Osteoblast (primary cell): ENCODE measurements at regions not wholly inside any gene's neighbourhood (a gene's known extent, or its start where the extent isn't known, plus 50 kb on each side); places are given as distances from the start of the nearest gene placed in this dataset.

Experiments
- DNase-seq: peaks from one replicate; pipeline ENCODE4 v3.0.0; 2011; ENCODE audit warnings: low spot score, mixed read lengths; ENCODE audit not compliant: insufficient read length; ENCODE audit errors: missing footprints
- H2AFZ ChIP-seq: 2 replicates; pipeline ENCODE4 v1.6.0; 2011; ENCODE audit warnings: mild to moderate bottlenecking, low read length
- H3K27ac ChIP-seq: 2 replicates; pipeline ENCODE4 v1.5.1; 2011; ENCODE audit warnings: mild to moderate bottlenecking, low read depth, low read length, moderate library complexity
- H3K27me3 ChIP-seq: 2 replicates; pipeline ENCODE4 v1.6.0; 2012; ENCODE audit warnings: mild to moderate bottlenecking, control low read depth, inconsistent platforms, low read length, moderate library complexity; ENCODE audit not compliant: insufficient read depth
- H3K36me3 ChIP-seq: 2 replicates; pipeline ENCODE4 v1.5.1; 2011; ENCODE audit warnings: mild to moderate bottlenecking, low read length, control low read depth, moderate library complexity; ENCODE audit not compliant: insufficient read depth
- H3K4me1 ChIP-seq: 2 replicates; pipeline ENCODE4 v1.5.1; 2011; ENCODE audit warnings: mild to moderate bottlenecking, low read length, control low read depth, moderate library complexity; ENCODE audit not compliant: insufficient read depth
- H3K4me2 ChIP-seq: 2 replicates; pipeline ENCODE4 v1.6.0; 2011; ENCODE audit warnings: mild to moderate bottlenecking, low read length; ENCODE audit not compliant: insufficient read depth
- H3K4me3 ChIP-seq: fragments of 200-600 bp; sonication (generic); 3 replicates; pipeline ENCODE4 v1.5.1; 2012; ENCODE audit warnings: mild to moderate bottlenecking, low read length, inconsistent platforms; ENCODE audit not compliant: insufficient read depth
- H3K79me2 ChIP-seq: 2 replicates; pipeline ENCODE4 v1.6.0; 2012; ENCODE audit warnings: mild to moderate bottlenecking, low read length, control low read depth, inconsistent platforms; ENCODE audit not compliant: insufficient read depth
- H3K9me3 ChIP-seq: 2 replicates; pipeline ENCODE4 v1.5.1; 2011; ENCODE audit warnings: low read depth, low read length, control low read depth
- H4K20me1 ChIP-seq: 2 replicates; pipeline ENCODE4 v1.6.0; 2012; ENCODE audit warnings: mild to moderate bottlenecking, low read length, control low read depth; ENCODE audit not compliant: insufficient read depth
- TF ChIP-seq, protein P1 (sequence below): IDR thresholded peaks from 2 replicates; pipeline ENCODE4 v1.5.1; 2011; ENCODE audit warnings: mild to moderate bottlenecking, low read depth, low read length, moderate library complexity; ENCODE audit errors: extremely low read depth

DNA sequence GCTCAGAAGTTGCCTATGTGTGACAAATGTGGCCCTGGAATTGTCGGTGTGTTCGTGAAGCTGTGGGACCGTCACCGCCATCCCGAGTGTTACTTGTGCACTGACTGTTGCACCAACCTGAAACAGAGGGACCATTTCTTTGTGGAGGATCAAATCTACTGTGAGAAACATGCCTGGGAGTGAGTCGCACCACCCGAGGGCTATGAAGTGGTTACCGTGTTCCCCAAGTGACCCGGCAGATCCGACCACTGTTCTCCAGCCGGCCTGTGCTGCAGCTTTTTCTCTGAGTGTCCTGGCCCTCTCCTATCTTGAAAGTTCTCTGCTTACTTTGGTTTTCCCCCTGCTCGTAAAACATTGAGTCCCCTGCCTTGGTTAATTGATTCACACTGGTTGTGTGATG is 65.3 kb downstream of the VCPKMT start:
- Histone ChIP-seq H3K27me3 (no peaks in the 10 kb centered on the region), H2AFZ (no peak overlapping the region), H4K20me1 (no peaks in the 10 kb centered on the region), H3K4me3 (no peak overlapping the region), H3K4me1 (no peaks in the 10 kb centered on the region), H3K27ac (no peak overlapping the region), H3K9me3 (no peaks in the 10 kb centered on the region), H3K79me2 (no peaks in the 10 kb centered on the region), H3K4me2 (no peak overlapping the region), H3K36me3 (no peaks in the 10 kb centered on the region)
- no peak for DNase-seq
- TF ChIP-seq, protein P1, sequence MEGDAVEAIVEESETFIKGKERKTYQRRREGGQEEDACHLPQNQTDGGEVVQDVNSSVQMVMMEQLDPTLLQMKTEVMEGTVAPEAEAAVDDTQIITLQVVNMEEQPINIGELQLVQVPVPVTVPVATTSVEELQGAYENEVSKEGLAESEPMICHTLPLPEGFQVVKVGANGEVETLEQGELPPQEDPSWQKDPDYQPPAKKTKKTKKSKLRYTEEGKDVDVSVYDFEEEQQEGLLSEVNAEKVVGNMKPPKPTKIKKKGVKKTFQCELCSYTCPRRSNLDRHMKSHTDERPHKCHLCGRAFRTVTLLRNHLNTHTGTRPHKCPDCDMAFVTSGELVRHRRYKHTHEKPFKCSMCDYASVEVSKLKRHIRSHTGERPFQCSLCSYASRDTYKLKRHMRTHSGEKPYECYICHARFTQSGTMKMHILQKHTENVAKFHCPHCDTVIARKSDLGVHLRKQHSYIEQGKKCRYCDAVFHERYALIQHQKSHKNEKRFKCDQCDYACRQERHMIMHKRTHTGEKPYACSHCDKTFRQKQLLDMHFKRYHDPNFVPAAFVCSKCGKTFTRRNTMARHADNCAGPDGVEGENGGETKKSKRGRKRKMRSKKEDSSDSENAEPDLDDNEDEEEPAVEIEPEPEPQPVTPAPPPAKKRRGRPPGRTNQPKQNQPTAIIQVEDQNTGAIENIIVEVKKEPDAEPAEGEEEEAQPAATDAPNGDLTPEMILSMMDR, result no peak

GRCh38 chr14:50051706-50052105 is 64.7 kb downstream of the VCPKMT start:
- DNase-seq, result no peak
- Histone ChIP-seq H3K4me3 (no peak overlapping the region), H3K27ac (no peak overlapping the region)

DNA sequence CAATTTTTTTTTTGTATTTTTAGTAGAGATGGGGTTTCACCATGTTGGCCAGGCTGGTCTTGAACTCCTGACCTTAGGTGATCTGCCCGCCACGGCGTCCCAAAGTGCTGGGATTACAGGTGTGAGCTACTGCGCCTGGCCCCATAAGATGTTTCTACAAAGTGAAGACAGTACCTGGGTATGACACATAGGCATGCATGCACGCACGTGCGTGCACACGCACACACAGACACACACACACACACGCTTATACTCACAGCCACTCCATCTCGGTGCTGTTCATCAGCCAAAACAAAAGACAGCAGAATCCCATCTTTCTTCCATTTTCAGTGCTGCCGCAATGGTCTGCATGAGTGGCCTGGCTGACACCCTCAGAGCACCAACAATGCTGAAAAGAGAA is 63.9 kb downstream of the VCPKMT start:
- H3K9me3 ChIP-seq, result no peaks in the 10 kb centered on the region
- TF ChIP-seq, protein P1, result no peak
- H3K4me3 ChIP-seq, result no peak overlapping the region
- no peaks in the 10 kb centered on the region for H4K20me1 ChIP-seq
- no peaks in the 10 kb centered on the region for H3K36me3 ChIP-seq
- H3K4me2 ChIP-seq, result no peak overlapping the region
- H3K79me2 ChIP-seq, result no peaks in the 10 kb centered on the region
- no peaks in the 10 kb centered on the region for H3K27me3 ChIP-seq
- no peak overlapping the region for H3K27ac ChIP-seq
- DNase-seq, result no peak
- H3K4me1 ChIP-seq, result no peaks in the 10 kb centered on the region
- H2AFZ ChIP-seq, result no peak overlapping the region

More at GRCh38 chr14:50051706-50052105, 64.7 kb downstream of the VCPKMT start:
- no peaks in the 10 kb centered on the region for H3K4me1 ChIP-seq
- no peaks in the 10 kb centered on the region for H3K79me2 ChIP-seq
- no peaks in the 10 kb centered on the region for H3K36me3 ChIP-seq
- no peaks in the 10 kb centered on the region for H3K9me3 ChIP-seq
- no peaks in the 10 kb centered on the region for H3K27me3 ChIP-seq
- no peak overlapping the region for H3K4me2 ChIP-seq
- TF ChIP-seq, protein P1, result no peak
- no peaks in the 10 kb centered on the region for H4K20me1 ChIP-seq
- no peak overlapping the region for H2AFZ ChIP-seq

- Histone ChIP-seq H3K4me1 (no peaks in the 10 kb centered on the region), H3K27ac (no peak overlapping the region), H2AFZ (no peak overlapping the region), H3K4me3 (no peak overlapping the region), H3K4me2 (no peak overlapping the region), H3K36me3 (no peaks in the 10 kb centered on the region), H3K79me2 (no peaks in the 10 kb centered on the region), H4K20me1 (no peaks in the 10 kb centered on the region), H3K27me3 (no peaks in the 10 kb centered on the region), H3K9me3 (no peaks in the 10 kb centered on the region)
- no peak for DNase-seq
- TF ChIP-seq, protein P1, result no peak
Observed at GRCh38 chr14:50053935-50054334, 62.4 kb downstream of the VCPKMT start.
